Hepatocyte (in vitro differentiated cells): ENCODE measurements at regions not wholly inside any gene's neighbourhood (a gene's known extent, or its start where the extent isn't known, plus 50 kb on each side); places are given as distances from the start of the nearest gene placed in this dataset.

Experiments used
- DNase-seq: peaks from one replicate; pipeline ENCODE4 v3.0.0-alpha.2; 2016; ENCODE audit warnings: low spot score
- H2AFZ ChIP-seq: fragments of 200-600 bp; sonication (generic); 2 replicates; pipeline ENCODE4 v1.6.0; 2016; ENCODE audit warnings: antibody characterized with exemption, mild to moderate bottlenecking
- H3K27ac ChIP-seq: fragments of 200-600 bp; sonication (generic); 2 replicates; pipeline ENCODE4 v1.5.1; 2016; ENCODE audit warnings: mild to moderate bottlenecking
- H3K27me3 ChIP-seq: fragments of 200-600 bp; sonication (generic); 2 replicates; pipeline ENCODE4 v1.6.1; 2016
- H3K36me3 ChIP-seq: fragments of 200-600 bp; sonication (generic); replicated peaks from 2 replicates; pipeline ENCODE4 v1.5.1; 2016; ENCODE audit warnings: low read depth; ENCODE audit not compliant: insufficient read depth
- H3K4me1 ChIP-seq: fragments of 200-600 bp; sonication (generic); 2 replicates; pipeline ENCODE4 v1.5.1; 2016; ENCODE audit warnings: mild to moderate bottlenecking, moderate library complexity; ENCODE audit not compliant: insufficient read depth
- H3K4me2 ChIP-seq: fragments of 200-600 bp; sonication (generic); 2 replicates; pipeline ENCODE4 v1.6.0; 2016
- H3K4me3 ChIP-seq: fragments of 200-600 bp; sonication (generic); 2 replicates; pipeline ENCODE4 v1.5.1; 2016; ENCODE audit warnings: mild to moderate bottlenecking
- H3K79me2 ChIP-seq: fragments of 200-600 bp; sonication (generic); 2 replicates; pipeline ENCODE4 v1.6.0; 2017; ENCODE audit warnings: mild to moderate bottlenecking
- H3K9me2 ChIP-seq: fragments of 200-600 bp; sonication (generic); replicated peaks from 2 replicates; pipeline ENCODE4 v1.6.0; 2017; ENCODE audit warnings: mild to moderate bottlenecking; ENCODE audit not compliant: insufficient read depth
- H3K9me3 ChIP-seq: fragments of 200-600 bp; sonication (generic); 2 replicates; pipeline ENCODE4 v1.5.1; 2016; ENCODE audit warnings: low read depth, mild to moderate bottlenecking
- H4K20me1 ChIP-seq: fragments of 200-600 bp; sonication (generic); 2 replicates; pipeline ENCODE4 v1.6.0; 2016; ENCODE audit warnings: mild to moderate bottlenecking; ENCODE audit not compliant: insufficient read depth, poor library complexity, severe bottlenecking
- EZH2 ChIP-seq: fragments of 200-600 bp; sonication (generic); IDR thresholded peaks from 2 replicates; pipeline ENCODE4 v1.6.1; 2016; ENCODE audit warnings: antibody characterized with exemption, mild to moderate bottlenecking, borderline replicate concordance
- EZH2phosphoT487 ChIP-seq: fragments of 200-600 bp; sonication (generic); IDR thresholded peaks from one replicate; pipeline ENCODE4 v1.6.1; 2018; ENCODE audit warnings: antibody characterized with exemption, mild to moderate bottlenecking, low read depth, moderate library complexity; ENCODE audit not compliant: unreplicated experiment, severe bottlenecking
- WGBS: methylation state at CpG from one replicate; pipeline ENCODE4 v1.1.6; 2016; ENCODE audit warnings: low lambda C conversion rate; ENCODE audit errors: missing lambda C conversion rate; 5-methylcytosine and 5-hydroxymethylcytosine counted together
- TF ChIP-seq, protein P1 (sequence below): fragments of 200-600 bp; sonication (generic); IDR thresholded peaks from 2 replicates; pipeline ENCODE4 v1.5.1; 2016; ENCODE audit warnings: antibody characterized with exemption, mild to moderate bottlenecking; ENCODE audit not compliant: poor library complexity

DNA sequence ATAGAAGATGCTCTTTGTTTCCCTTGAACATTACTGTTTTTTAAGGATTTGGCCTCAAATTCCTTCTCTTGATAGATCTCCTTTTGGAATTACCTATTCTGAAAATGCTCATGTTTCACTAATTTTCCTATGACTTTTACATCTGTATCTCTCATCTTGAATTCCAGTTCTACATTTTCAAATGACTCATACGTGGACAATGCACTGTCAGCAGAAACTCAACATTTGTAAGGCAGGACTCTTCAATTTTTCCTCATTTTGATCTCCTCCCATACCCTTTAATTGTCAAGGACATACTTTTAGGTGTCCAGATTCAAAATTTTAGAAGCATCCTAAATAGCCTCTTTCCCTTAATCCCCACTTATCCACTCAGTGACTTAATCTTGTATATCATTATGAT, 341.0 kb upstream of the RASGRP1 start:
- no peaks in the 10 kb centered on the region for H3K79me2 ChIP-seq
- no peaks in the 10 kb centered on the region for H3K27me3 ChIP-seq
- no peaks in the 10 kb centered on the region for H4K20me1 ChIP-seq
- no peak overlapping the region for H3K27ac ChIP-seq
- TF ChIP-seq EZH2, result no peak
- H3K4me1 ChIP-seq, result no peaks in the 10 kb centered on the region
- no peaks in the 10 kb centered on the region for H3K9me2 ChIP-seq
- no peaks in the 10 kb centered on the region for H3K36me3 ChIP-seq
- 83% methylated on average over 1 of the region's 1 CpG for WGBS
- no peak overlapping the region for H2AFZ ChIP-seq
- no peak overlapping the region for H3K4me2 ChIP-seq
- no peak for DNase-seq
- no peak overlapping the region for H3K4me3 ChIP-seq
- H3K9me3 ChIP-seq, result no peaks in the 10 kb centered on the region

DNA sequence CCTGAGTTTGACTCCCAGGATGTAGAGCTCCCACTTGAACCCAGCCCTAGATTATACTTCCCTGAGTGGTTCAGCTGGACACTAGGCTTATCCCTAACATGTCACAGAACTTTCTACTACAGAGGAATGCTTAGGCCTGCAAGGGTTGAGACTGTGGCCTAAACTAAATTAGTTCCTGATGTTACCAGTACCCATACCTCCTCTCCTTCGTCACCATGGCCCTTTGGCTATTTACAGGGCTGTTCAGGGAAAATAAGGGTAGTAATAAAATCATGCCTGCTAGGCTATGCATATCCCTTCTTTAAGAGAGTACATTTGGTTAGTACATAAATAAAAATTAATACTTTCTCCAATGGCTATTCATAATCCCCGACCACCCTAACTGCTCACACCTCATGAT, 356.4 kb upstream of the RASGRP1 start:
- Histone ChIP-seq H2AFZ (no peak overlapping the region), H3K4me3 (no peak overlapping the region), H3K27ac (no peak overlapping the region), H4K20me1 (no peaks in the 10 kb centered on the region), H3K36me3 (no peaks in the 10 kb centered on the region), H3K4me1 (no peaks in the 10 kb centered on the region), H3K9me3 (no peaks in the 10 kb centered on the region), H3K27me3 (no peaks in the 10 kb centered on the region), H3K9me2 (no peaks in the 10 kb centered on the region), H3K79me2 (no peaks in the 10 kb centered on the region), H3K4me2 (no peak overlapping the region)
- WGBS, result 80% methylated on average over 2 of the region's 2 CpGs
- DNase-seq, result no peak
- TF ChIP-seq EZH2, result no peak
- TF ChIP-seq EZH2phosphoT487, result no peak
- TF ChIP-seq, protein P1, sequence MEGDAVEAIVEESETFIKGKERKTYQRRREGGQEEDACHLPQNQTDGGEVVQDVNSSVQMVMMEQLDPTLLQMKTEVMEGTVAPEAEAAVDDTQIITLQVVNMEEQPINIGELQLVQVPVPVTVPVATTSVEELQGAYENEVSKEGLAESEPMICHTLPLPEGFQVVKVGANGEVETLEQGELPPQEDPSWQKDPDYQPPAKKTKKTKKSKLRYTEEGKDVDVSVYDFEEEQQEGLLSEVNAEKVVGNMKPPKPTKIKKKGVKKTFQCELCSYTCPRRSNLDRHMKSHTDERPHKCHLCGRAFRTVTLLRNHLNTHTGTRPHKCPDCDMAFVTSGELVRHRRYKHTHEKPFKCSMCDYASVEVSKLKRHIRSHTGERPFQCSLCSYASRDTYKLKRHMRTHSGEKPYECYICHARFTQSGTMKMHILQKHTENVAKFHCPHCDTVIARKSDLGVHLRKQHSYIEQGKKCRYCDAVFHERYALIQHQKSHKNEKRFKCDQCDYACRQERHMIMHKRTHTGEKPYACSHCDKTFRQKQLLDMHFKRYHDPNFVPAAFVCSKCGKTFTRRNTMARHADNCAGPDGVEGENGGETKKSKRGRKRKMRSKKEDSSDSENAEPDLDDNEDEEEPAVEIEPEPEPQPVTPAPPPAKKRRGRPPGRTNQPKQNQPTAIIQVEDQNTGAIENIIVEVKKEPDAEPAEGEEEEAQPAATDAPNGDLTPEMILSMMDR, result no peak

DNA sequence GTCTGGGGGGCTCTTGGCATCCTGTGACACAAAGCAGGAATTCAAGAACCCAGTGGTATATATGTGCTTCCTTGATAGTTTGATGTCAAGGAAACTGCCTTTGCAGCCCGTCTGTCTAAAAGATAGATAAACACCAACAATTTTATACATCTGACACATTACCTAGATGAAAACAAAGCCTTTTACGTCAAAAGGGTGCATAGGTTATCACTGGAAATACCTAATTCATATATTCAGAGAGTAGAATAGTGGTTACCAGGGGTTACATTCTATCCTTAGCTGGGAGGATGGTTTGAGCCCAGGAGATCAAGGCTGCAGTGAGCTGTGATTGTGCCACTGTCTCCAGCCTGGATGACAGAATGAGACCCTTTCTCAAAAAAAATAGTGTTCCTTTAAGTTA, 356.9 kb upstream of the RASGRP1 start:
- 70% methylated on average over 2 of the region's 2 CpGs for WGBS
- no peaks in the 10 kb centered on the region for H3K9me3 ChIP-seq

DNA sequence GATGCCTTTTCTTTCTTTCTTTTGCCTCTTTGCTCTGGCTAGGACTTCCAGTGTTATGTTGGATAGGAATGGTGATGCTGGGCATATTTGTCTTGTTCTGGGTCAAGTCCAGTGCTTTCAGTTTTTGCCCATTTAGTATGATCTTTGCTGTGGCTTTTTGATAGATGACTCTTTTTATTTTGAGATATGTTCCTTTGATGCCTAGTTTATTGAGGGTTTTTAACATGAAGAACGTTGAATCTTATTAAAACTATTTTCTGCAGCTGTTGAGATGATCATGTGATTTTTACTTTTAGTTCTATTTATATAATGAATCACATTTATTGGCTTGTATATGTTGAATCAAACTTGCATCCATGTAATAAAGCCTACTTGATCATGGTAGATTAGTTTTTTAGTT, 363.8 kb upstream of the RASGRP1 start:
- H2AFZ ChIP-seq, result no peak overlapping the region
- H3K27me3 ChIP-seq, result no peaks in the 10 kb centered on the region
- 79% methylated on average over 1 of the region's 1 CpG for WGBS
- H3K27ac ChIP-seq, result no peak overlapping the region
- no peak overlapping the region for H3K4me2 ChIP-seq
- no peak for DNase-seq
- H3K4me3 ChIP-seq, result no peak overlapping the region
- H3K4me1 ChIP-seq, result no peaks in the 10 kb centered on the region
- no peaks in the 10 kb centered on the region for H4K20me1 ChIP-seq
- no peaks in the 10 kb centered on the region for H3K36me3 ChIP-seq
- TF ChIP-seq EZH2phosphoT487, result no peak
- no peak for TF ChIP-seq EZH2
- TF ChIP-seq, protein P1, result no peak
- no peaks in the 10 kb centered on the region for H3K9me3 ChIP-seq
- no peaks in the 10 kb centered on the region for H3K79me2 ChIP-seq
- no peaks in the 10 kb centered on the region for H3K9me2 ChIP-seq

More for the DNA sequence above, 356.9 kb upstream of the RASGRP1 start:
- Histone ChIP-seq H3K4me3 (no peak overlapping the region), H3K36me3 (no peaks in the 10 kb centered on the region), H3K9me2 (no peaks in the 10 kb centered on the region), H2AFZ (no peak overlapping the region), H3K4me2 (no peak overlapping the region), H4K20me1 (no peaks in the 10 kb centered on the region), H3K27ac (no peak overlapping the region), H3K79me2 (no peaks in the 10 kb centered on the region), H3K4me1 (no peaks in the 10 kb centered on the region), H3K27me3 (no peaks in the 10 kb centered on the region)
- no peak for DNase-seq
- no peak for TF ChIP-seq EZH2
